Left renal pelvis (tissue), 4 donors: ENCODE measurements at regions not wholly inside any gene's neighbourhood (a gene's known extent, or its start where the extent isn't known, plus 50 kb on each side); places are given as distances from the start of the nearest gene placed in this dataset.

Experiments used
- DNase-seq, 4 donors: peaks; one replicate each; pipeline ENCODE4 v3.0.0-alpha.2; 2013; ENCODE audit warnings: low read depth in 4 of 4, low spot score in 3 of 4

DNA sequence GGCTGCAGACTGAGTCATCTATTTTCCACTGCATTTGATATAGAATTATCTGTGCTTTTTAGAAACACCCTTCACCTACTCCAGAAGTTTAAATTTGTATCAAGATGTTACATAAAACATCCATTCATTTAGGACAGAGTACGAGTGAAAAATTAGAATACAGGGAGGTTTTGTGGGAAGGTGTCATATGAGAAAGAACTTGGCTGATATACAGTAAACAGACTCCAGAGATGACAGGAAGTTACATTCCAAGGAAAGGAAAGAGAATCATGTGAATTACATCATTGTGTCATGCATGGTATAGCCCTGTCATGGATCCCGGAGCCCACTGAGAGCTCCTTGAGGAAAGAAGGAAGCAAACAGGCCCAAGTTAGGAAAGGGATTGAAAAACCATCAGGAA is 341.5 kb upstream of the PKDCC start:
- no peak for DNase-seq

DNA sequence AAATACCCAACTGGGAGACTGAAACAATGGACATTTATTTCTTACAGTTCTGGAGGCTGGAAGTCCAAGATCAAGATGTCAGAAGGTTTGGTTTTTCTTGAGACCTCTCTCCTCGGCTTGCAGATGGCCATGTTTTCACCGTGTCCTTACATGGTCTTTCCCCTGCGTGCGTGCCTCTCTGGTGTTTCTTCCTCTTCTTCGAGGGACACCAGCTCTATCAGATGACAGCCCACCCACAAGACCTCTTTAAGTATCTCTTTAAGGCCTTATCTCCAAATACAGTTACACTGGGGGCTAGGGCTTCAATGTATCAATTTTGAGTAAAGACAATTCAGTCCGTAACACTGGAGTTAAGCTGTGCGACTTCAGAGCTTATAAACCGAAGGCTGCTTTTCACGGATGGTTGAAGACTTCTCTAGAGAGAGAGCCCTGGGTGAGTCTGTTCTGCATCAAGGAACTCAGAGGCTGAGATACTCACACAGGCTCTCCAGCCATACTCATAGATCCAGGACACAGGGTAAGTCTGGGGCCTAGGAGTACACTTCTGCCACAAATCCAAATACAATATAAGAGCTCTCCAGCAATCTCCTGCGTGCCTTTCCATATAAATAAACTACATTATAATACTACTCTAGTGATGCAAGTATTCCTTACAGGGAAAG is 339.9 kb upstream of the PKDCC start:
- no peak for DNase-seq

DNA sequence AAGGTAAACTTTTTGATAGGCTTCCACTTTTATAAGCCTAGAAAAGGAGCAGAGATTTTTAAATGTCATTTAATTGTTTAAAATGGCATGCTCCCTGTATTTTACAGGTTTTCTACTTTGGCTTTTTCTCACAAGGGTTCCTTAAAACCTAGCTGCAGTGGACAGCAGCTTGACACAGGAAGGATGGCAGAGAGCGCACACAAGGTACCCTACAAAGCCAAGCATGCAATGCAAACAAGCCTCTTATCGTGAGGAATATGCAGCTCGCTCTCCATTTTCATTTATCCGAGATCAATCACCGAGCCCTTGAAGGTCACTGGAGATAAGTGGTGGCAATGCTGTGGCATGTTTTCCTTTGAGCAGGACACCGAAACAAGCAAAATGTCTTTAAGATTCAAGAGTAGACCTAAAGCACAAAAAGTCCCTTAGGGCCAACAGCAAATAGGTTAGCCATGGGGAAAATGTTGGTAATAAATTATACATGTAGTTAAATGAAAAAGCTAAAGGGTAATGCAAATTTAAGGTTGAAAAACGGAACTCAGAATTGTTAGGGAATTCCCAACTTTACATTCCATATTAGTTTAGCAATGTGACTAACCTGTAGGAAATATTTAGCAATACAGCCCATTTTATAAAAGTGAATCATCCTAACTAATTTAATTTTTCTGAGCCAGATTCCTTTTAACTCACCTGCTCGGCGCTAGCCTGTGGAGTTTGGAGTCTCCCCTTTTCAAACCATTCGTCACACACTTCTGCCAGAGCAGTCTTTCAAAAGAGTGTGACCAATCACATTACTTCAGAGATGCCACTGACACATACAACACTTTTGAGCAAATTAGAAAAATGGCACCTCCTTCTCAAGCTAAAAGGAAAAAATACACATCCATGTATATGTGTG is 337.9 kb upstream of the PKDCC start:
- no peak for DNase-seq

DNA sequence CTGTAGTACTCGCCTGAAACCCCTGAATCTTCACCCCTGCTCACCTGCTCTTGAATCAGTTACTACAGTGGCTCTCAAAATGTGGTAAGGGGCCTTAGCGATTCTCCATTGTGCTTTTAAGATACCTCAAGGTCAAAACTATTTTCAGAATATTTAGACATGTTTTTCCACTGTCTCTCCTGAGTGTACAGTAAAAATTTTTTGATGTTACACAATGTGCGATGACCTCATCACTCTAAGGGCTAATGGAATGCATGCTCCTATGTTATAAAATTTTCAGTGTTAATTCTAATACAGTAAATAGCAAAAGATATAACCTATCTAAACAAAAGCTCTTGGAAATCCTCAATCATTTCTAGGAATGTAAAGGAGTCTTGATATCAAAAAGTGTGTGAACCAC is 336.9 kb upstream of the PKDCC start:
- DNase-seq: no peak

DNA sequence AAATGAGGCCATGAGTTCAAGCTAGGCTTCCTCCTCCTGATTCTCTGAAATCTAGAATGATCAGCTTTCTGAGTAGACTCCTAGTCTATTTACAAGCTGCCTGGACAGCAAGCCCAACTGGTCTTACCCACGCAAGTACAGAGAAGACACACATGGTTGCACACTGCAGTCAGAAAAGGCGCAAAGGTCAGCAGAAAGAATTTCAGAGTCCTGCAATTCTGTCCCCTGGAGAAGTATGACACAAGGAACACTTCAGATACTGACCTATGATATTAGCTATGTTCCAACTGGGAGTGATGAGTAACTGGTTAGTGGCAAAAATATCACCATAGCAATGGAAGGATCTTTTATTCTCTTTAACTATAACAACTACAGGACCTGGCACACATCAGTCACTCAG is 336.1 kb upstream of the PKDCC start:
- no peak for DNase-seq

DNA sequence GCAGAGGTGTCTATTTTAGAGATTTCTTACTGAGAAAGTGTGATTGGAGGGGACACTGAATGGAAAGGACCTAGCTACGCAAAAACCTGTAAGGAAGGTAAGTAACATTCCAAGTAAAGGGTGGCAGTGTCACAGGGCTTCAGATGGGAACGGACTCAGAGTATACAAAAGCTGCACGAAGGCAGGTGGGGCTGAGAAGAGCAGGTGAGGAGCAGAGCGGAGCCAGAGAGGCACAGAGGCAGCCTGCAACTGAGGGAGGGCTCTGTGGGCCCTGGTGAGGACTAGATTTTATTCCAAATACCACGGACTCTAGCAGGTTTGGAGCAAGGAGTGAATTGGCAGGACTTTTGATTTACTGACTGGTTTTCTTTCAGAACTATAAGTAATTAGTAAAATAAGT is 331.3 kb upstream of the PKDCC start:
- no peak for DNase-seq

DNA sequence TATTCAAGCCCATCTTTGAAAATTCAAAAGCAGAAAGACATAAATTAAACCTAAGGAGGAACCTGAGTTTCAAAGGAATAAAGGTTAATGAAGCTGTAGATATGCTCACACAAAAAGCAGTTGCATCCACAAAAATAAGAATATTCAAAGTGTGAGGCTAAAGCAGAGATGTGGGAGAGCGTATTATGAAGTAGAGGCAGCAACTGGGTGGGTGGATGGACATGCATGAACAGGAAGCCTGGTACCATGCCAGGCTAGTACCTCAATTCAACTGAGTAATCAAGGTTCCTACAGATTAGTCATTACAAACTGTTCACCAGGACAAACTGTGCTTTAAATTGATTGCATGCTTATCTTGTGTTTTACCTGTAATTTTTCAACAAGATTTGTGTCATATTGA is 330.0 kb upstream of the PKDCC start:
- DNase-seq: no peak

DNA sequence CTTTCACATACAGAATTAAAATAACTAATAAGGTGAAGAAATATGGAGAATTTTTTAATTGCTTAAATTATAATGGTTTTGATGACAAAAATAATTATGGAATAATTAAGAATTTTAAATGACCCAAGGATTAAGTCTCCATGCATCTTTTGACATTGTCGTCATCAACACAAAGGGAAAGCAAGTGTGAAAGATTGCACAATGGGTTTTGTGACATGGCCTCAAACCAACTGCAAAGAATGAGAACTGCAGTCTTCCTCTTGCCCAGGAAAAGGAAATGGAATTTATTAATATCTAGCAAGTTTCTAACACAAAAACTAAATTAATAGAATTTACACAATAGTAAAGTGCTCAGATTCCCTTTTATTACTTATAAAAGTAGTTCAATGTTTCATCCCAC is 329.1 kb upstream of the PKDCC start:
- DNase-seq: no peak

DNA sequence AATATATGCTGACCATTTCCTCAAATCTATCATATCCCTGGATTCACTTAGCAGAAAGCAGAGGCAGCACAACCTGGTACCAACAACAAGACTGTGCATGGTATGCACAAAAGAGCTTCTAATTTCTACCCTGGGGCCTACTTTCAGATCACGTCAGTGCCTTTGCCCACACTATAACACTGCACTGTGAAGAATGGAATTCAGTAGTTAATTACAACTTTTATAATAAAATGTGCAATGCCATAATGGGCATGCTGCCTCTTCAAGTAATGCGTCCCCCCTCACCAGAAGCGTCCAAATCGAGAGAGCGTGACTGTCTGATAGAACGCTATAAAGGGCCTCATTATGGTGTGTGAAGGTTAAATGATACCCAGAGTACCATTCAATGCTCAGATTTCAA is 328.1 kb upstream of the PKDCC start:
- DNase-seq: no peak

DNA sequence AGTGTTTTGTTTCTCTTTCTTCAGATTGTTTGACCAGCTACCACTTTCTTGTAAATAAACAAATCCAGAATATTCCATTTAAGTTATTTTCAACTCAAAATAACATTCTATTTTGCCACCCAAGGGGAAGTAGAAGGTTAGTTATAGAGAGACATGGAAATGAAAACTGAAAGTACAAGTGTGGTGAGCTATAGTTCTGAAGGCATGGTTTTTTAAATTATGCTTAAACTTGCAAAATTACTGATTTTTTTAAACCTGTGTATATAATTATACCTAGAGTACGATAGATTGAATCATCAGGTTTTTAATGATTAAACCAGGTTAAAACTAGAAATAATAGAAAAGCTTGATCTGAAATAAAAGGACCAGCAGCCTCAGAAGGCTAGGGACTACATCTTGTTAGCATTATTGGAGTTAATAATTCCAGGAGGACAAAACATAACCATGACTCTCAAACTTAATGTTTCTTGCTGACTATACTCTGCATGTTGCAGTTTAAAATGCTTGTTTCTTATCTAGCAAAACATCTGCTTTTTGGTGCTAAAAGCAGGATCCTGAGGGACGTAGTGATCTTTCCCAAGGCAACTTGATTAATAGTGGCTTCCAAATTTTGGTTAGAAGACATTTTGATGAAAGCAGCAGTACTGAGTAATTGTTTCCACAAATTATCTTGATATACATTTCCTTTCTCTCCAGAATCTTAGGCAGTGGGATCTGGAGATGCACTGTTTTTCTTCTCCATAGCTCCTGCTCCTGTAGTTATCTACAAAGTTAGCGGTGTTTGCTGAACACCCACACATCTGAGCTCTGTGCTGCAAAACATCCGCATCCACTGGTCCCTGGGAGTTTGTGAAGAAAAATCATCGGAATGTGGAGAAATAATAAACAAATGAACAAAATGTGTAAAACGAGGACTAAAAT is 327.2 kb upstream of the PKDCC start:
- DNase-seq: no peak

DNA sequence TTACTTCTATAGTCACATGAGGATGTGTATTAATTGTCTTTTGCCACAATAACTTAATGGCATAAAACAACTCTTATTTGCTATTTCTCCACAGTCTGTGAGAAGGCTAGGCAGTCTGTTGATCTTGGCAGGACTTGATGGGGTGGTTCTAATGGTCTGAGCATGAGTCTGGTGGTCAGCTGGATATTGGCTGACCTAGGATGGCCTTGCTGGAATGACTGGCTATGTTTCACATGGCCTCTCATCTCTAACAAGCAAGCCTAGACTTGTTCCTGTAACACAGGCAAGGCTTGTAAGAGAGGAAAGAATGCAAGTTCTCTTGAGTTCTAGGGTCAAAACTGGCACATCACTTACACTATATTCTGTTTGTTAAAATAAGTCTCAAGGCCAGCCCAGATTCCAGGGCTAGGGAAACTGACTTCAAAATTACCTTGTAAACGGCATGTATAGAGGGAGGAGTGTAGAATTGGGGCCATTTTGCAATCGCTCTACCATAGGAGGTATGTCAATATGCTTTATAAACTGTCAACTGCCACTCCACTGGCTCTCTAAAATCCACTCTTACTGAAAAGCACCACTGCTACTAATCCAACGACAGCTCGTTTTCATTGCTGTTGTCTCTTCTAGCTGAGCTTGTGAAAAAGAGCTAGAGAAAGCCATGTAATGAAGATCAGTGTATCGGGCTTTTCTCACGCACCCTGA is 325.0 kb upstream of the PKDCC start:
- DNase-seq: no peak

DNA sequence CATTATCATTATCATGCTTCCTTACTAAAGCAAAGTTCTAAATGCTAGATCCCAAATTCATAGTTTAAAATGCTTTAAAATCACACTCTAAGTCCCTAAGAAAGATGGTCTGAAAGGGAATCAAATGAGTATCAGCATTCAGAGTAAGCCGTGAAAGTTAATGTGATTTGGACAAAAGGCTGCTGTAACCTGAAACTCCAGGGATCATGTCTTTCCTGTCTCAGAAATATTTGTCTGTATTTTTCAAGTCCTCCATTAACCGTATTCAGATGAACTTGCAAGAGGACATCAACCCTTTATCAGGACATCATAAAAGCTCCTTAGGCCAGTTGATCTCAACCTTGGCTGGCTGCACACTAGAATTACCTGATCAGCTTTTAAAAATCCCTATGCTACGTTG is 324.3 kb upstream of the PKDCC start:
- DNase-seq: no peak

DNA sequence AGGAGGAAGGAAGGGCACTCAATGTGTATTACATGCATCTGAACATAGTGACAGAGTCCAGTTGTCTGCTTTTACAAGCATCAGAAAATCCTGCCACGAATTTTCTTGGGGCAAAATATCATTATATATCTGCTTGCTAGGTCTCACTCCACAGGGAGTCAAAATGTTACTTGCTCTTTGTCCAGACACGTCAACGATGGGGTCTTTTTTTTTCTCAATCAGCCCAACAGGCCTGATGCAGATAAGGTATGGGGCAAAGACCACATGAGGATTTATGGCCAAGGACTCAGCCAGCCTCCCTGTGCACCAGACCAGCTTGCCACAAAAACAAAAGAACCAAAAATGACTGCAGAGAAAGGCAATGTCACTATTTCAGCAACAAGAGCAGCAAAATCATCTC is 323.4 kb upstream of the PKDCC start:
- DNase-seq: no peak

DNA sequence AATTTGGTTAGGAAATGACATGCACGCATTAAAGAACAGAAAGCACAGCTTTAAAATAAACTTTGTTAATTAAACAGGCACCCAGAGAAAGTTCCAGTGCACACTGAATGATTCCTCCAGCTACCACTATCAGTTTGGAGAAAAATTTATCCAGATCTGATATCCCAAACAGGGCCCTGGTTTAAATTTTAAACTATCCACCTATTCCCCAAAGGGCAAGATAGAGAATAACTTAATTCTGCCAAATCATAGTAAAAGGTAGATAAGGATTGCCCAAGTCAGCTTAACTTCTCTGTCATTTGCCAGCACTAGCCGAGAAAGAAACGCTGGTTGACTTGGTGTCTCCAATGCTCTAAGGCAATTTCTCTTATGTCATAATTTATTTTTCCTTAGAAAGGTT is 321.9 kb upstream of the PKDCC start:
- no peak for DNase-seq

DNA sequence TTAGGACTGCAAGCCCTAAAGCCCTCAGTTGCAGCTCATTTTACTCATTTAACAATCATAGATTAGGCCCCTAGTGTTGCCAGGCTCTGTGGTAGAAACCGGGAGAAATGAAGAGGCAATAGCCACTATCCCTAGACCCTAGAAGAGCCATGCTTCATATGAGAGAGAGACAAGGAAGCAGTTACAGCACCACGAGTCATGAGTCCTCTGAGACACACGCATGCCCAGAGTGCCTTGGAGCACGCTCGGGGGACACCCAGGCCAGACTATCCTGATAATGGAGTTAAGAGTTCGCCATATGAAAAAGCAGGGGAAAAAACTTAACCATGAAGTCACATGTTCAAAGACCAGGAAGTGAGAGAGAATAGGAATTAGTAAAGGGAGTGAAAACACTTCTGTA is 321.5 kb upstream of the PKDCC start:
- DNase-seq: no peak

DNA sequence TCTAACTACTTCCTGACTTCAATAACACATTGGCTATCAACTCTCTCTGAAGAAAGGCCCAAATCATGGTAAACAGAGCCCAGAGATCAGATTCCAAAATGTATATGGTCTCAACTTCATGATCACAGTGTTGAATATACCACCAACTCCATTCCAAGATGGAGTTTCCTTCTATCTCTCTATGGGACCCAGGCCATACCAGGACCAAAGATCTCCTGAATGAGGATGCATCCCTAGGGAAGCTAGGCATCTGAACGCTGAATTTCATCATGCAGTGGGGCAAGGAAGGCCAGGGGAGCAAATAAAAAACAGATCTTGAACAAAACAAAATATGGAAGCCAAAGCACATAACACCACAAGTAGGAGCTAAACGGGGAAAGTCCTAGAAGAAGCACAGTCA is 320.7 kb upstream of the PKDCC start:
- no peak for DNase-seq

DNA sequence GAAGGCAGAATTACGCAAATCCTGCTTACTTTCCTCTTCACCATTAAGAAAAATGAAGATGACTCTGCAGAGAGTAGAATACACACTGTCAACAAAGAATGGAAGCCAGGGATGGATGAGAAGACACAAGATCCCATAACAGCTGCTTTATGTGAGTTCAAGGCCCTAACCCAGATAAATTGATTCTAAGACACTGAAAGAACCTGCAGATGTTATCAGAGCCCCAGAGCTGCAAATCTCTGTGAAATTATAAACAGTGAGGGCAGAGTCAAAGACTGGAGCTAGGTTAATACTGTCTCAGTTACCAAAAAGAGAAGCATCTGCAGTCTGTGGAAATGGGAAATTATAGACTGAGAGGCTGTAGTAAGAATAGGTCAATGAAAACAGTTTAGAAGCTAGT is 320.1 kb upstream of the PKDCC start:
- no peak for DNase-seq

DNA sequence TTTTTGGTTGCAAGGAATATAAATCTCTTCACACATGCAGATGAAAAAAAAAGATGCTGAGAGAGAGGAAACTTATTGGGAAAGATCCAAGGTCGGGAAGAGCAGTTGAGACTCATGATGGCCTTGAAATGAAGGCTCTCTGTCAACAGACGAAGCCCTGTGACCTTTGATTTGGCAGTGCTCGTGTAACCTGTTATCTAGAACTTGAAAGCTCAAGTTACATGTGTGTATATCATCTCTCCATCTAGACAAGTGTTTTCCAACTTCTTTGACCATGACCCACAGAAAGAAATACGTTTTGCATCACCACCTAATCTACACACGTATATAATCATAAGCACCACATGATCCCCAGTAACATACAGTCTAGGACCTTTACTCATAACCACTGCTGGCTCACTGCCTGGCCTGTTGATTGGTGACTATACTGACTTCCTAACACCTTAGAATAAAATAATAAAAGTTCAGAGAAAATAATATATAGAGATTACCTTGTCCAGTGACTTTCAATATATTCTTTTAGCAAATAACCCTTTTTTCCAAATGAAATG is 319.0 kb upstream of the PKDCC start:
- no peak for DNase-seq

DNA sequence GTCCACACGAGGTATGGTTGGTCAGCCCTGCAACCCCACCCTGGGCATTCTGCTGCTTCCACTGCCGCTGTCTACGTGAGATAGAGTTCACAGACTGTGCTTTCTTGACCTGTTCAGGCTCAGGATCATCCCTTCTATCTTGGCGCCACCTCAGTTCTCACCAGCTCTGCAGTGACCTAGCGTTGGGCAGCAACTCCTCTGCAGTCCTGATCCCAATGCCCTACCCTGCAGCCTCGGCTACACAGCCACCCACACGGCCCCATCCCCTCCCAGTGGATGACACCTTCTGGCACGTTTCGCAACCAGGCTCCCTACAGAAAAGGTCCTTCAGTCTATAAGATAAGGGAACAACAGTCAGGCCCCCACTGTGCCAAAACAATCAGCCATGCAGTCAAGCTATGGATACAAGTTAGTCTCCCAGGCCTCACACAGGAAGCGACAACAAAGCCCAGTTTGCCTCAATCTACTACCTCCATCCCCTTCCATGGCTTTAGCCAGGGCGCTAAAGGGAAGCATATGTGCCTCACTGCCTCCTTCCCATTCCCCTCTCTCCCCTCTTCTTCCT is 317.9 kb upstream of the PKDCC start:
- no peak for DNase-seq

DNA sequence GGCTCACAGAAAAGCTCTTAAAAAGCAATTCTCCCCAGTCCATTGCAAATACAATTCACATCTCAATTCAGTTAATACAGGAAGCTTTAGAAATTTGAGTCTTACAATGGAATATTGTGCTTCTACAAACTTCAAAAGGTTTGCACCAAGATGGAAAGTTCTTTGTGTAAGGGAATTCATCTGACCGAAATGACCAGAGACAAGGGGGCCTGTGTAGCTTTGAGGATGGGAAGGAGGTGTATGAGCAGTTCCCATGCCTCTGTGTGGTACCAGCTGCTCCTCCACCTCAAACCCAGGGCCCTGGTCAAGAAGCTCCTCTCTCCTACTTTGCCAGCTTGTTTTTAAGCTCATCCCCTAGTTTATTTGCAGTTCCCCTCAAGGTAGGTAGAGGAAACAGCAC is 312.8 kb upstream of the PKDCC start:
- no peak for DNase-seq
